Keratinocyte (primary cell): ENCODE measurements at regions not wholly inside any gene's neighbourhood (a gene's known extent, or its start where the extent isn't known, plus 50 kb on each side); places are given as distances from the start of the nearest gene placed in this dataset.

Experiments
- DNase-seq: peaks from one replicate; pipeline ENCODE4 v3.0.0-alpha.2; 2011; ENCODE audit warnings: low read depth, missing footprints, low spot score
- FAIRE-seq: peaks from 2 replicates; lab custom pipeline; 2011; peaks lifted over from hg19 to GRCh38; lab: Jason Lieb, UNC
- H2AFZ ChIP-seq: 2 replicates; pipeline ENCODE4 v1.6.0; 2012; ENCODE audit warnings: low read length, control low read depth, inconsistent platforms; ENCODE audit not compliant: control insufficient read depth
- H3K27ac ChIP-seq: 2 replicates; pipeline ENCODE4 v1.5.1; 2011; ENCODE audit warnings: low read length; ENCODE audit not compliant: control insufficient read depth, insufficient read depth
- H3K27me3 ChIP-seq: 3 replicates; pipeline ENCODE4 v1.6.0; 2011; ENCODE audit warnings: low read length; ENCODE audit not compliant: control insufficient read depth, insufficient read depth; ENCODE audit errors: extremely low read depth
- H3K36me3 ChIP-seq, 2 experiments: 2 replicates in 1 of 2; 3 replicates in 1 of 2; pipeline ENCODE4 v1.5.1; 2011; ENCODE audit warnings: low read length in 2 of 2, mild to moderate bottlenecking in 1 of 2; ENCODE audit not compliant: control insufficient read depth in 2 of 2, insufficient read depth in 2 of 2; ENCODE audit errors: extremely low read depth in 1 of 2
- H3K4me1 ChIP-seq: 3 replicates; pipeline ENCODE4 v1.5.1; 2011; ENCODE audit warnings: low read length; ENCODE audit not compliant: control insufficient read depth, insufficient read depth; ENCODE audit errors: extremely low read depth
- H3K4me2 ChIP-seq: 3 replicates; pipeline ENCODE4 v1.6.0; 2011; ENCODE audit warnings: low read depth, low read length; ENCODE audit not compliant: control insufficient read depth, insufficient read depth; ENCODE audit errors: extremely low read depth
- H3K4me3 ChIP-seq, 3 experiments: fragments of 200-600 bp in 1 of 3; sonication (generic) in 1 of 3; 2 replicates in 2 of 3; 3 replicates in 1 of 3; pipeline ENCODE4 v1.5.1; 2011 to 2016; ENCODE audit warnings: low read length in 3 of 3, mild to moderate bottlenecking in 3 of 3, control low read depth in 2 of 3, inconsistent platforms in 1 of 3, low read depth in 1 of 3, mixed read lengths in 1 of 3, mixed run types in 1 of 3, moderate library complexity in 1 of 3; ENCODE audit not compliant: control insufficient read depth in 2 of 3, insufficient read depth in 2 of 3; ENCODE audit errors: extremely low read depth in 1 of 3
- H3K79me2 ChIP-seq: 2 replicates; pipeline ENCODE4 v1.6.0; 2012; ENCODE audit warnings: low read length; ENCODE audit not compliant: control insufficient read depth, insufficient read depth
- H3K9ac ChIP-seq: 3 replicates; pipeline ENCODE4 v1.6.0; 2011; ENCODE audit warnings: low read length; ENCODE audit not compliant: control insufficient read depth, insufficient read depth; ENCODE audit errors: extremely low read depth
- H3K9me1 ChIP-seq: 3 replicates; pipeline ENCODE4 v1.6.0; 2011; ENCODE audit warnings: low read length; ENCODE audit not compliant: control insufficient read depth, insufficient read depth; ENCODE audit errors: extremely low read depth
- H3K9me3 ChIP-seq: 2 replicates; pipeline ENCODE4 v1.5.1; 2012; ENCODE audit warnings: low read depth, low read length; ENCODE audit not compliant: control insufficient read depth
- H4K20me1 ChIP-seq: 3 replicates; pipeline ENCODE4 v1.6.0; 2011; ENCODE audit warnings: low read length; ENCODE audit not compliant: control insufficient read depth, insufficient read depth; ENCODE audit errors: extremely low read depth
- CTCF ChIP-seq, 3 experiments: IDR thresholded peaks in 1 of 3; conservative IDR thresholded peaks in 1 of 3; optimal IDR thresholded peaks in 1 of 3; 2 replicates in 2 of 3; 3 replicates in 1 of 3; pipeline versions ENCODE3 to v1.5.1; 2011; ENCODE audit warnings: low read length in 3 of 3, mild to moderate bottlenecking in 3 of 3, moderate library complexity in 2 of 3, control low read depth in 1 of 3, inconsistent platforms in 1 of 3; ENCODE audit not compliant: insufficient read depth in 2 of 3; ENCODE audit errors: extremely low read depth in 1 of 3
- EZH2 ChIP-seq: IDR thresholded peaks from one replicate; pipeline ENCODE4 v1.6.1; 2012; ENCODE audit warnings: inconsistent platforms, mild to moderate bottlenecking, low read length, moderate library complexity
- dilution Hi-C: fragments of 300-500 bp; cut with MboI; formaldehyde crosslinking; loops from one replicate; pipeline ENCODE4 v1.7.0; 2020; ENCODE audit warnings: low sequenced_read_pairs; ENCODE audit not compliant: extremely low pct_ligation_motif_present

- Histone ChIP-seq H2AFZ (no peak overlapping the region), H3K27me3 (no peaks in the 10 kb centered on the region), H3K4me2 (no peak overlapping the region), H3K9me1 (no peaks in the 10 kb centered on the region), H3K9ac (no peak overlapping the region), H3K9me3 (no peaks in the 10 kb centered on the region), H3K36me3 (no peaks in the 10 kb centered on the region), H3K79me2 (no peaks in the 10 kb centered on the region), H3K4me1 (no peaks in the 10 kb centered on the region), H3K27ac (no peak overlapping the region), H3K4me3 (no peak overlapping the region), H4K20me1 (no peaks in the 10 kb centered on the region)
- TF ChIP-seq EZH2 (no peak), CTCF (optimal IDR thresholded peaks at IDR 0.05 in 1 of 3, IDR thresholded peaks at IDR 0.05 in 1 of 3, conservative IDR thresholded peaks at IDR 0.05 in 1 of 3; ENCODE audit: extremely low read depth in 1 of 3, insufficient read depth in 2 of 3, low read length in 3 of 3) (no peak)
- DNase-seq (no peak), FAIRE-seq (no peak)
- dilution Hi-C loops, result no loop called here
Observed at GRCh38 chr16:56005958-56006357, 130.8 kb upstream of the CES5A start.

GRCh38 chr16:55999683-56000082 is 124.5 kb upstream of the CES5A start:
- Histone ChIP-seq H3K79me2 (no peaks in the 10 kb centered on the region), H3K9ac (no peak overlapping the region), H3K4me3 (no peak overlapping the region), H3K27me3 (no peaks in the 10 kb centered on the region), H4K20me1 (no peaks in the 10 kb centered on the region), H3K9me3 (no peaks in the 10 kb centered on the region), H3K27ac (no peak overlapping the region), H3K9me1 (no peaks in the 10 kb centered on the region), H3K4me2 (no peak overlapping the region), H3K4me1 (no peaks in the 10 kb centered on the region), H2AFZ (no peak overlapping the region), H3K36me3 (no peaks in the 10 kb centered on the region)
- FAIRE-seq, result no peak
- dilution Hi-C loops, result no loop called here
- TF ChIP-seq CTCF (optimal IDR thresholded peaks at IDR 0.05 in 1 of 3, IDR thresholded peaks at IDR 0.05 in 1 of 3, conservative IDR thresholded peaks at IDR 0.05 in 1 of 3; ENCODE audit: extremely low read depth in 1 of 3, insufficient read depth in 2 of 3, low read length in 3 of 3), result no peak
- no peak for TF ChIP-seq EZH2
- DNase-seq, result no peak
